ENCODE measurements at regions not wholly inside any gene's neighbourhood (a gene's known extent, or its start where the extent isn't known, plus 50 kb on each side); places are given as distances from the start of the nearest gene placed in this dataset.
"Not testable (repeated sequence)": the region's sequence is repeated elsewhere in the genome, so short reads cannot be mapped to it uniquely, and the experiment has no call there.

GRCh38 chr14:25826105-25826504 is 771.7 kb downstream of the NOVA1 start:
- no peaks in the 10 kb centered on the region for H3K36me3 ChIP-seq (ENCODE audit: control insufficient read depth, insufficient read depth, low read length)
- H3K27me3 ChIP-seq (ENCODE audit: control insufficient read depth, insufficient read depth, low read length): no peaks in the 10 kb centered on the region
- no peak for DNase-seq (ENCODE audit: low read depth)
- no peak overlapping the region for H3K4me3 ChIP-seq (ENCODE audit: low read depth, low read length)
- TF ChIP-seq CTCF (IDR thresholded peaks at IDR 0.05; ENCODE audit: insufficient read depth, low read length, poor library complexity, severe bottlenecking): no peak

DNA sequence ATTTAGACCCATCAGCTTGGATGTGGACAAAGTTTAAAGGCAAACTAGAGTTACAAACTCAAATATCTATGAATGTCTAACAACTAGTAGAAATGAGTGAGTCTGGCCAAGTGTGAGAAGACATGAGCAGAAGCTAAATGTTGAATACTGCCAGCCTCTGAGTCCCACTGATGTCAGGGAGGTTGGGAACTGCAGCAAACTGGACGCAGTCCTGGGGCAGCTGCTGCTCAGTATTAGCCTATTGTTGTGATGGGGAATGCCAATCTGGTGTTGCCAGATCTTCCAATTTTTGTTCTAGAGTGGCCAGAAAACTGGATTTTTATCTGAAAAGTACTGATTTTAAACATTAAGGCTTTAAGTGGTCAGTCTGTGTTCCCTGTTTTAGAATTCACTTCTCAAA is 770.4 kb upstream of the STXBP6 start:
- Histone ChIP-seq H3K36me3 (ENCODE audit: control insufficient read depth, insufficient read depth, low read length) (no peaks in the 10 kb centered on the region), H3K4me3 (ENCODE audit: low read depth, low read length) (no peak overlapping the region), H3K27me3 (ENCODE audit: control insufficient read depth, insufficient read depth, low read length) (no peaks in the 10 kb centered on the region)
- no peak for DNase-seq (ENCODE audit: low read depth)
- no peak for TF ChIP-seq CTCF (IDR thresholded peaks at IDR 0.05; ENCODE audit: insufficient read depth, low read length, poor library complexity, severe bottlenecking)

GRCh38 chr14:25814622-25815021 is 764.7 kb upstream of the STXBP6 start:
- DNase-seq (ENCODE audit: low read depth); H3K27me3 ChIP-seq (ENCODE audit: control insufficient read depth, insufficient read depth, low read length); H3K4me3 ChIP-seq (ENCODE audit: low read depth, low read length); H3K36me3 ChIP-seq (ENCODE audit: control insufficient read depth, insufficient read depth, low read length): not testable (repeated sequence)

GRCh38 chr14:25803386-25804018 is 753.6 kb upstream of the STXBP6 start:
- Histone ChIP-seq H3K4me3 (ENCODE audit: low read depth, low read length) (no peak overlapping the region), H3K27me3 (ENCODE audit: control insufficient read depth, insufficient read depth, low read length) (no peaks in the 10 kb centered on the region), H3K36me3 (ENCODE audit: control insufficient read depth, insufficient read depth, low read length) (no peaks in the 10 kb centered on the region)
- TF ChIP-seq CTCF (IDR thresholded peaks at IDR 0.05; ENCODE audit: insufficient read depth, low read length, poor library complexity, severe bottlenecking): no peak
- no peak for DNase-seq (ENCODE audit: low read depth)

DNA sequence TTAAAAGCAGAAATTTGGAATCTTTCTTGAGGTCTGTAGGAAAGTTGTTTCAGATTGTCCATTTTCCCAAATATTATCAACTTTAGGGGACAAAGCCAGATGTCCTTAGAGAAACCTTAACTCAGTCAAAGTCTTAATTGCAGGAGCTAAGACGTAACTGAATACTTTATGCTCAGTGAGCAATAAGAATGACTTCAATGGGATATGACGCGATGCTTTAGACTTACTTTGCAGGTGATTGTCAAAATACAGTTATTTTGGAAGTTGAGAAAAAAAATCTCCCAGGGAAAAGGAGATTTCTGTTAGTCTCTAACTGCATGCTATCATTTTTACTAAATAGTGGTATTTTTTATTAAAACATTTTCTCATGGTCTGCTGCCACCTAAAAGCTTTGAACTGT is 750.9 kb upstream of the STXBP6 start:
- H3K27me3 ChIP-seq (ENCODE audit: control insufficient read depth, insufficient read depth, low read length): no peaks in the 10 kb centered on the region
- no peak overlapping the region for H3K4me3 ChIP-seq (ENCODE audit: low read depth, low read length)
- DNase-seq (ENCODE audit: low read depth): no peak
- TF ChIP-seq CTCF (IDR thresholded peaks at IDR 0.05; ENCODE audit: insufficient read depth, low read length, poor library complexity, severe bottlenecking): no peak
- H3K36me3 ChIP-seq (ENCODE audit: control insufficient read depth, insufficient read depth, low read length): no peaks in the 10 kb centered on the region

DNA sequence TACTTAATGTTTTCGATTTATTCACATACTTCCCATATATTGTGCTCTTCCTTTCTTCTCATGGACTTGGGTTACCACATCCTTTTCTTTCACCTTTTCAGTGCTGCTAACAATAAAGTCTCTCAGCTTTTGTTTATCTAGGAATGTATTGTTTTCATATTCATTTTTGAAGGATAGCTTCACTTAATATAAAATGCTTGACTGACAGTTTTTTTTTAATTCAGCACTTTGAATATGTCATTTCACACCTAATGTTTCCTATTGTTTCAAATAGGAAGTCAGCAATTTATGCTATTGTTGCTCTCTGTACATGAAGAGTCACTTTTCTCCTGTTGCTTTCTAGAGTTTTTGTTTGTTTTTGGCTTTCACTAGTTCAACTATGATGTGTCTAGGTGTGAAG is 738.3 kb upstream of the STXBP6 start:
- Histone ChIP-seq H3K27me3 (ENCODE audit: control insufficient read depth, insufficient read depth, low read length) (no peaks in the 10 kb centered on the region), H3K4me3 (ENCODE audit: low read depth, low read length) (no peak overlapping the region), H3K36me3 (ENCODE audit: control insufficient read depth, insufficient read depth, low read length) (no peaks in the 10 kb centered on the region)
- DNase-seq (ENCODE audit: low read depth): no peak
- TF ChIP-seq CTCF (IDR thresholded peaks at IDR 0.05; ENCODE audit: insufficient read depth, low read length, poor library complexity, severe bottlenecking): no peak

Measured in kidney epithelial cell (primary cell).